Mesothelial cell of epicardium (in vitro differentiated cells): ENCODE measurements at regions not wholly inside any gene's neighbourhood (a gene's known extent, or its start where the extent isn't known, plus 50 kb on each side); places are given as distances from the start of the nearest gene placed in this dataset.

ENCODE experiments used
- DNase-seq, 2 experiments: peaks; one replicate each; pipeline ENCODE4 v3.0.0; 2021; ENCODE audit warnings: low spot score in 2 of 2; ENCODE audit not compliant: unreplicated experiment in 2 of 2
- H3K27ac Mint-ChIP-seq: 2 replicates; pipeline ENCODE4 v1.8.0; 2021; ENCODE audit warnings: mixed read lengths
- H3K27me3 Mint-ChIP-seq: 2 replicates; pipeline ENCODE4 v1.8.0; 2021; ENCODE audit warnings: low read depth, mixed read lengths
- H3K36me3 Mint-ChIP-seq: 2 replicates; pipeline ENCODE4 v1.8.0; 2021; ENCODE audit warnings: mixed read lengths
- H3K4me1 Mint-ChIP-seq: 2 replicates; pipeline ENCODE4 v1.8.0; 2021; ENCODE audit warnings: mixed read lengths
- H3K4me3 Mint-ChIP-seq: 2 replicates; pipeline ENCODE4 v1.8.0; 2021; ENCODE audit warnings: mild to moderate bottlenecking, moderate library complexity, mixed read lengths
- H3K9me3 Mint-ChIP-seq: 2 replicates; pipeline ENCODE4 v1.8.0; 2021; ENCODE audit warnings: mixed read lengths
- TF ChIP-seq, protein P1 (sequence below): fragments of 200-600 bp; sonication (generic); IDR thresholded peaks from one replicate; pipeline ENCODE4 v1.5.0; 2021; ENCODE audit warnings: antibody characterized with exemption; ENCODE audit not compliant: unreplicated experiment

DNA sequence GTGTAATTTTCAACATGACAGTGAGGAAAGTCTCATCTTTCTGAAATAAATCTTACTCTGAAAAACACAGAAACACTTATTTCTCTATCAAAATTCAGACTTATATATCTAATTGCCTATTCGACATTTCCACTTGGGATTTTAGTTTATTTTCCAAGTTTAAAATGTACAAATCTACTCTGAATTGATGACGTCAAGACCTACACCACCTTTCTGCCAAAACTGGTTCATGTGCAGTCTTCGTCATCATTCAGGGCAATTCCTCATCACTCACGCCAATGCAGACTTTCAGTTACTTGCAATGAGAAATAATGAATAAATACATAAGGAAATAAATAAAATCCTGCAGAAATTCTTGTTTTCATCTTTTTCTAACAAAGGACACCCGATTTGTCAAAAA lies 843.8 kb downstream of the C12orf50 start:
- no peaks in the 10 kb centered on the region for H3K27me3 Mint-ChIP-seq
- no peak overlapping the region for H3K27ac Mint-ChIP-seq
- TF ChIP-seq, protein P1, sequence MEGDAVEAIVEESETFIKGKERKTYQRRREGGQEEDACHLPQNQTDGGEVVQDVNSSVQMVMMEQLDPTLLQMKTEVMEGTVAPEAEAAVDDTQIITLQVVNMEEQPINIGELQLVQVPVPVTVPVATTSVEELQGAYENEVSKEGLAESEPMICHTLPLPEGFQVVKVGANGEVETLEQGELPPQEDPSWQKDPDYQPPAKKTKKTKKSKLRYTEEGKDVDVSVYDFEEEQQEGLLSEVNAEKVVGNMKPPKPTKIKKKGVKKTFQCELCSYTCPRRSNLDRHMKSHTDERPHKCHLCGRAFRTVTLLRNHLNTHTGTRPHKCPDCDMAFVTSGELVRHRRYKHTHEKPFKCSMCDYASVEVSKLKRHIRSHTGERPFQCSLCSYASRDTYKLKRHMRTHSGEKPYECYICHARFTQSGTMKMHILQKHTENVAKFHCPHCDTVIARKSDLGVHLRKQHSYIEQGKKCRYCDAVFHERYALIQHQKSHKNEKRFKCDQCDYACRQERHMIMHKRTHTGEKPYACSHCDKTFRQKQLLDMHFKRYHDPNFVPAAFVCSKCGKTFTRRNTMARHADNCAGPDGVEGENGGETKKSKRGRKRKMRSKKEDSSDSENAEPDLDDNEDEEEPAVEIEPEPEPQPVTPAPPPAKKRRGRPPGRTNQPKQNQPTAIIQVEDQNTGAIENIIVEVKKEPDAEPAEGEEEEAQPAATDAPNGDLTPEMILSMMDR: no peak
- H3K36me3 Mint-ChIP-seq: no peaks in the 10 kb centered on the region
- H3K4me1 Mint-ChIP-seq: no peaks in the 10 kb centered on the region
- H3K9me3 Mint-ChIP-seq: no peaks in the 10 kb centered on the region
- DNase-seq: no peak
- no peak overlapping the region for H3K4me3 Mint-ChIP-seq

DNA sequence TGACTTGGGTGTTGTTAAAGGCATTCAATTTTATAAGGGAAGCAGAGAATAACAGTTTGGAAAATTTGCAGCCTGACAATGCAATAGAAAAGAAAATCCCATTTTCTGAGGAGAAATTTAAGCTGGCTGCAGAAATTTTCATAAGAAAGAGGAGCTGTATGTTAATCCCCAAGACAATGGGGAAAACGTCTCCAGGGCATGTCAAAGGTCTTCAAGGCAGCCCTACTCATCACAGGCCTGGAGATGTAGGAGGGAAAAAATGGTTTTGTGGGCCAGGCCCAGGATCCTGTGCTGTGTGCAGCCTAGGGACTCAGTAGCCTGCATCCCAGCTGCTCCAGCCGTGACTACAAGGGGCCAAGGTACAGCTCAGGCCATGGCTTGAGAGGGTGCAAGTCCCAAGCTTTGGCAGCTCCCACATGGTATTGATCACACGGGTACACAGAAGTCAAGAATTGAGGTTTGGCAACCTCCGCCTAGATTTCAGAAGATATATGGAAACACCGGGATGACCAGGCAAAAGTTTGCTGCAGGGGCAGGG lies 846.4 kb downstream of the C12orf50 start:
- Mint-ChIP-seq H3K27me3 (no peaks in the 10 kb centered on the region), H3K4me1 (no peaks in the 10 kb centered on the region), H3K4me3 (no peak overlapping the region), H3K36me3 (no peaks in the 10 kb centered on the region), H3K27ac (no peak overlapping the region), H3K9me3 (no peaks in the 10 kb centered on the region)
- TF ChIP-seq, protein P1: no peak
- no peak for DNase-seq

DNA sequence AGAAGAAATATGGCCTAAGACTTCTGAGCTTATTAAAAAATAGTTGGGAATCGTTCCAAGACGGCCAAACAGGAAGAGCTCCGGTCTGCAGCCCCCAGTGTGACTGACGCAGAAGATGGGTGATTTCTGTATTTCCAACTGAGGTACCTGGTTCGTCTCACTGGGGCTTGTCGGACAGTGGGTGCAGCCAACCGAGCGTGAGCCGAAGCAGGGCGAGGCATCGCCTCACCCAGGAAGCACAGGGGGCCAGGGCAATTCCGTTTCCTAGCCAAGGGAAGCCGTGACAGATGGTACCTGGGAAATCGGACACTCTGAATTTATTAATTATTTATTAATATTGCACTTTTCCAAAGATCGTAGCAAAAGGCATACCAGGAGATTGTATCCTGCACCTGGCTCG lies 857.8 kb downstream of the C12orf50 start:
- TF ChIP-seq, protein P1: no peak
- Mint-ChIP-seq H3K4me1 (no peaks in the 10 kb centered on the region), H3K9me3 (peaks cover 55% of the 10 kb centered on the region), H3K4me3 (no peak overlapping the region), H3K27ac (no peak overlapping the region), H3K27me3 (no peaks in the 10 kb centered on the region), H3K36me3 (peaks cover 7% of the 10 kb centered on the region)
- DNase-seq: no peak

DNA sequence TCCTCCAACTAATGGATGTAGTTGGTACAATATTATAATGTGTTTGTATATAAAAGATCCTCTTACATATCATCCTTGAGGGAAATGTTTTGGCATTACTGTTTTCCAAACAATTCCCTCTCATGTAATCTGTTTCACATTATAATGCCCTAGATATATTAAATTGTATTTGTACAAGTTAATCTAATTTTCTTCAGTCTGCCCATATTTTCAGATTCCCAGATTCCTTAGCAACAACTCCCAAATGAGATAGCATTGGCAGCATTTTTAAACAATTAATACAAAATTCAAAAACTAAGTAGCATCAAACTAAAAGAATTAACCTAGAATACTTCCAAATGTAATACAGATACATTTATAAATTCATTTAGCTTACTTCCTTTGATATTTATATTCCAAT lies 860.2 kb downstream of the C12orf50 start:
- peaks cover 58% of the 10 kb centered on the region for H3K9me3 Mint-ChIP-seq
- H3K4me3 Mint-ChIP-seq: no peak overlapping the region
- DNase-seq: no peak
- TF ChIP-seq, protein P1: no peak
- peaks cover 12% of the 10 kb centered on the region for H3K36me3 Mint-ChIP-seq
- H3K27me3 Mint-ChIP-seq: no peaks in the 10 kb centered on the region
- no peaks in the 10 kb centered on the region for H3K4me1 Mint-ChIP-seq
- no peak overlapping the region for H3K27ac Mint-ChIP-seq

DNA sequence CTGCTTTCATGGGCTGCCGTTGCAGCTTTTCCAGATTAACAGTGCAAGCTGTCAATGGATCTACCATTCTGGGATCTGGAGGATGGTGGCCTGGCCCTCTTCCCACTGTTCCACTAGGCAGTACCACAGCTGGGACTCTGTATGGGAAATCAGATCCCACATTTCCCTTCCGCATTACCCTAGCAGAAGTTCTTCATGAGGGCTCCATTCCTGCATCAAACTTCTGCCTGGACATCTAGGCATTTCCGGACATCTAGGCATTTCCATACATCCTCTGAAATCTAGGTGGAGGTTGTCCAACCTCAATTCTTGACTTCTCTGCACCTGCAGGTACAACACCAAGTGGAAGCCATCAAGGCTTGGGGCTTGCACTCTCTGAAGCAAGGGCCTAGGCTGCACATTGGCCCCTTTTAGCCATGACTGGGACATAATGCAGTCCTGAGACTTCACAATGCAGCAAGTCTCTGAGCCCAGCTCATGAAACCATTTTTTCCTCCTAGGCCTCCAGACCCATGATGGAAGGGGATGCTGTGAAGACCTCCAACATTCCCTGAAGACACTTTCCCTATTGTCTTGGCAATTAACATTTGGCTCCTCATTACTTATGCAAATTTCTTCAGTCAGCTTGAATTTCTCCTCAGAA lies 863.3 kb downstream of the C12orf50 start:
- H3K4me3 Mint-ChIP-seq: no peak overlapping the region
- H3K36me3 Mint-ChIP-seq: peaks cover 17% of the 10 kb centered on the region
- H3K4me1 Mint-ChIP-seq: peaks cover 1% of the 10 kb centered on the region
- H3K27me3 Mint-ChIP-seq: no peaks in the 10 kb centered on the region
- peaks cover 54% of the 10 kb centered on the region for H3K9me3 Mint-ChIP-seq
- TF ChIP-seq, protein P1: no peak
- no peak overlapping the region for H3K27ac Mint-ChIP-seq
- DNase-seq: no peak
